GM19023 (cell line): ENCODE measurements at regions not wholly inside any gene's neighbourhood (a gene's known extent, or its start where the extent isn't known, plus 50 kb on each side); places are given as distances from the start of the nearest gene placed in this dataset.

Experiments
- ATAC-seq: cut with Tn5 transposase; IDR thresholded peaks from one replicate; pipeline ENCODE4 v1.9.1; 2021; ENCODE audit warnings: mild to moderate bottlenecking, moderate library complexity; ENCODE audit not compliant: unreplicated experiment

DNA sequence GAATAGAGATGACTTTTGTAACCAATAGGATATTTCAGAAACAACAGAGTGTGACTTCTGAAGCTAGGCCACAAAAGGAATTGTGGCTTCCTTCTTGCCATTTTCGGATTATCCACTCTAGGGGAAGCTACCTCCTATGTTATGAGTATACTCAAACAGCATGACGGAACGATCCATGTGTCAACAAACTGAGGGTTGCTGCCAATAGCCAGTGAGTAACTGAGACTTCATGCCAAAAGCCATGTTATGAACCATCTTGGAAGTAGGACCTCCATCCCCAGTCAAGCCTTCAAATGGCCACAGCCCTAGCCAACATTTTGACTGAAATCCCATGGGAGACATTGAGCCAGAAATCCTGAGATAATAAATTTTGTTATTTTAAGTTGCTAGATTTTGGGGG, 69.0 kb upstream of the IL6 start:
- ATAC-seq, result no peak

DNA sequence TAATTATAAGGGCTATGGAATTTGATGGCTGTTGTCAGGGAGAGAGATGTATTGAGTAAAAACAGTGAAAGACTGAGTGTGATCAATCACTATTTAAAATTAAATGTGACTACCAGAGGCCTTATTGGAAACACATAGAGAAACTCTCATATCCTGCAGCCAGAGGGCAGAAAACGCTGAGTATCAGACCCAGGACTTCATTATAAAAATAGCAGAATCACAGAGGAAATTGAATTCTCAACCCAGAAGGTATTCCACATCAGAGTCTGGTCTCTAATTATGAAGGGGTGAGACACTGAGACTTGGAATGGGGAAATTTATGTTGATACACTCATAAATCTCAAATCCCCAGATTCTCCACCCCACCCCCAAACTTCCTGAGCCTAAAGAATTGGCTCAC, 69.5 kb upstream of the IL6 start:
- no peak for ATAC-seq

DNA sequence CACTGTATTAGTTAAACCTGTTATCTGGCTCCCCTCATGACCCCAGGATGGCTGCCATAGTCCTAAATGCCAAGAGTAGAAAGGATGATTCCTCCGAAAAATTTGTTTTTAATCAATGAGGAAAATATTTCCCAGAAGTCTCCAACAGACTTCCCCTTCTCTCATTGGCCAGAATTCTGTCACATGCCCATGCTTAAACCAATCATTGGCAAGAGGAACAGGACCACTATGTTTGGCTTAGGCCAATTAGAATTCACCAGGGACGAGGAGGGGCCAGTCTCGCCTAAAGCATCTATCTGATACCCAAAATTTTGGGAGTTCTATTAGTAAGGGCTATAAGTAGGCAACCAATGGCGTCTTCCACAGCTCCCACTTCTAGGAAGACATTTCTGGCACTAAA, 71.2 kb upstream of the IL6 start:
- no peak for ATAC-seq

DNA sequence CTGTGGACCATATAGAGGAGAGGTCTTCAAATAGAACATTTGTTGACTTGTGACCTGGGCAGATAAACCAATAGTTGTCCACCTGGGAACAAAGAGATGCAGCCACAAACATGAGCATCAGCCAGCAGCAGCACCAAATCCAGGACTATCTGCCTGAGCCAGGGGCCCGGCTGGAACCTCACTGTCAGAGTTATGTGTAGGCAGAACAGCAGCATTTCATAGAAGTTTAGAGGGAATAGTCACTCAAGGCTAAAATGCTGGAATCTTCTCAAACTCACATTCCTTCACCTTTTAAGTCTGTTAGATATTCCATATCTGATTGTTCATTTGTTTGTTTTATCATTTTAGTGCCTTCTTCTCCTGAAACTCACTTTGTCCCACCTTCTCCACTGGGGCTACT, 72.2 kb upstream of the IL6 start:
- ATAC-seq, result no peak

DNA sequence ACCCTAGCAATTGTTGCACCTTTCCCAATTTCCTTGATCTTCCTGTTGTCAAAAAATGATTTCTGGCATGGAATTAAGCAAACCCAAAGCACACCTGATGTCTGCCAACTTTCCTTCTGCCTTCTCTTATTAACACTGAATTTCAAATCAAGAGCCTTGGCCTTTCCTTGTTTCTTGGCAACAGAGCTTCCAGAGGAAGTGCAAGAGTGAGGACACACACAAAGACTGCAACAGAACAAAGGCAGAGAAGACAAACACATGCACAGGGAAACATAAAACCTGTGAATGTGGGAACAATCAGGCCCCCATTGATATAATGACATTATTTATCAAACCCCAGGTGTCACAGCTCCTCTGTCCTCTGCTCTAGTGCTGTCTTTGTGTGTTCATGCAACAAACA, 73.0 kb upstream of the IL6 start:
- ATAC-seq, result no peak

DNA sequence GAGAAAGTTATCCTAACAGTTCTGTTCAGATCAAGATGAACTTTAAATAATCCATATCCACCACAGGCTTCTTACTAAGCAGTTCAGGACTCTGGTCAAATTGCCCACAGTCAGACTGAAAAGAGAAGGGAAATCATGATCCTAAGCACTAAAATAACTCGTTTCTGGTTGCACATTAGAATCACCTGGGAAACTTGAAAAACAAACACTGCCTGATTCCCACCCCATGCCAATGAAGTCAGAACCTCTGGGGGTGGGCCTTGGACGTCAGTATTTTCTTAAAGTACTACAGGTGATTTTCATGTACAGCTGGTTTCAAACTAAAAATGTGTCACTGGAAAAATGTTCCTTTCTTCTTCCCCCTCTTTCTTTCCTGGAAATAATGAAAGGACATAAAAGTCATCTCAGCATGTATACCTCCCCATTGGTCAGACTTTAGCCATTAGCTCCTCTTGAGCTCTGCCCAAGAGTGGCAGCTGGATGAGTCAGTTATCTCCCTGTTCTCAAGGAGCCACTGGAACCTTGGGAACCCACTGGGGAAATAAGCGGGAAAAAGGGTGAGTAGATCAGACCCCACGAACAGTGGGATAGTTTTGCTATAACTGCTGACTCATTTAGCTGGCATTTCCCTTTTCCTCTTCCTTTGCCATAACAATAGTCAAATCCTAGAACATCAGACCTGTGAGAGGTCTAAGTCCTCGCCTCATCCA, 75.3 kb upstream of the IL6 start:
- no peak for ATAC-seq

DNA sequence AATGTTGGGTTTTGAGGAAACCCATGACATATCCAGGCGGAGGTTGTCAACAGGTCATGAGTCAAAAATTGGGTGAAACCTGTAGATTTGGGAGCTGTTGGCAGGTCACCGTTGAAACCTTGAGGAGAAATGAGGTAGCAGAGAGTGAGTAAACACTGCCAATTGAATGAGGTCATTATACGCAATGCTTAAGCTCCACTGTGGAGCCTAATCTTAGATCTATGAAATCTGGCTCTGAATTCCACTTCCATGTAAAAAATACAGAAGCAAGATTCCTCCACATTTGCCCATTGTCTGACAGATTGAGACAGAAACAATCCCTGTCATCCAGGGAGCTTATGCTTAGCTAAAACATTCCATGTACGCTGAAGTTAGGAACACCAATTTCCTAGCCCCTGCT, 76.0 kb upstream of the IL6 start:
- ATAC-seq, result no peak

DNA sequence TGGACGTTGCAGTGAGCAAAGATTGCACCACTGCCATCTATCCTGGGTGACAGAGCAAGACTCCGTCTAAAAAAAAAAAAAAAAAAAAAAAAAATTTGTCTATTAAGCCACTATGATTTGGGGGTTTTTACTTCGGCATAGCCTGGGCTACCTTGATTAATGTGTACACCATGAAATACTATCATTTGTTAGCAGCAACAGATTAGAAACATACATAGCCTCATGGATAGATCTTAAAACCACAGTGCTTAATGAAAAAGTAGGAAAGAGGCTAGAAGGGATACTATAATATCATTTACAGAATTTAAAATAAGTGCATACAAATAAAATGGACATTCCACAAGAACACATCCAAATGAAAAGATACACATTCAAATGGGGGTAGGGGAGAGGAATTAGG, 77.3 kb upstream of the IL6 start:
- no peak for ATAC-seq

DNA sequence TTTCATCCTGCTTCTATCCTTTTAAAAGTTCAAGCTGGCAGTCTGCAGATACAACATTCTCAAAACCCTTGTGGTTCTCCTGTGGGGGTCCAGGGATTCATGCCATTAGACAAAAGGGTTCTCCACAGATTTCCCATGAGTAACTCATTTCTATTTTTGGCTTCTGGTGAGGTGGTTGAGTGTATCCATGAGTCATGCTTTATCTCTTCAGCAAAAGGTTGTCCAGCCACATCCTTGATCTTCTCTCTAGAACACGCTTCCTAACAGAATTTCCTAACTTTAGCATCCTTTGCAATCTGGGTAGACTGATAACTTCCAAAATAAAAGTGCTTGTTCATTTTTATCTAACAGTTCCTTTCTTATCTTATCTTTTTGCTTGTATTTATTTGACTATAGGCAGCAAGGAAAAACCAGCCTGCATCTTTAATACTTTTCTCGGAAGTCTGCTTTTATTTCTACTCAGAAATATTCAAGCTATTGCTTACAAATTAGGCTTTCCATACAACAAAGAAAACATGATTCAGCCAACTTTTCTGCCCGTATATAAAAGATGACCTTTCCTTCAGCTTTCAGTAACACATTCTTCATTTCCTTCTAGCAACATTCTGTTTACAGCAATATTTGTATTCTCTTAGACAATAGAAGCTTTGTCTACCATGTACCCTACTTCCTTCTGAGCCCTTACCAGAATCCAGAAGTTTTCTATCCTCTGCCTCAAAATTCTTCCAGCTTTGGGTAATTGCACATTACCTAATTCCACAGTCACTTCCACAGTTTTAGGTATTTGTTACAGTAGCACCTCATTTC, 79.3 kb upstream of the IL6 start:
- no peak for ATAC-seq

DNA sequence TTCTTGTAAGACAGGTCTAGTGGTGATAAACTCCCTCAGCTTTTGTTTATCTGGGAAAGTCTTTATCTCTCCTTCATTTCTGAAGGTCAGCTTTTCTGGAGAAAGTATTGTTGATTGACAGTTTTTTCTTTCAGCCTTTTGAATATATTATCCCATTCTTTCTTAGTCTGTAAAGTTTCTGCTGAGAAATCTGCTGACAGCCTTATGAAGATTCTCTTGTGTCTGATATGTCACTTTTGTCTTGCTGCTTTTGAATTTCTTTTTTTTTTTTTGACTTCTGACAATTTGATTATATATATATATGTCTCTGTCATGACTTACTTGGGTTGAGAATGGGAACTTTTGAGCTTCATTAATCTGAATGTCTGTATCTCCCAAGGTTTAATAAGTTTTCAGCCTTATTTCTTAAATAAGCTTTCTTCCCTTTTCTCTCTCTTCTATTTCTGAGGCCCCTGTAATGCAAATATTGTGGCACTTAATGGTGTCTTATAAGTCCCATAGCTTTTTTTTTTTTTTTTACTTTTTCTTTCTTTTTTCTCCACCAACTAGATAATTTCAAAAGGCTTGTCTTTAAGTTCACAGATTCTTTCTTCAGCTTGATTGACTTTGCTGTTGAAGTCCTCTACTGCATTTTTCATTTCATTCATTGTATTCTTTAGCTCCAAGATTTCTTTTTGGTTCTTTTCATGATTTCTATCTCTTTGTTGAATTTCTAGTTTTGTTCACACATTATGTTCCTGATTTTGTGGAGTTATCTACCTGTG, 81.4 kb upstream of the IL6 start:
- ATAC-seq, result no peak

DNA sequence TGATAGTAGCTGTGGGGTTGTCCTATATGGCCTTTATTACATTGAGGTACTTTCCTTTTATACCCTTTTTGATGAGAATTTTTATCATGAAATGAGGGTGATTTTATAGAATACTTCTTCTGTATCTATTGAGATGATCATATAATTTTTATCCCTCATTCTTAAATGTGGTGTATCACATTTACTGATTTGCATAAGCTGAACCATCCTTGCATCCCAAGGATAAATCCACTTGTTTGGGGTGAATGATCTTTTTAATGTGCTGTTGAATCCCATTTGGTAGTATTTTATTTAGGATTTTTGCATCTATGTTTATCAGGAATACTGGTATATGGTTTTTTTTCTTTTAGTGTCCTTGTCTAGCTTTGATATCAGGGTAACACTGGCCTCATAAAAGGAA, 84.5 kb upstream of the IL6 start:
- no peak for ATAC-seq

DNA sequence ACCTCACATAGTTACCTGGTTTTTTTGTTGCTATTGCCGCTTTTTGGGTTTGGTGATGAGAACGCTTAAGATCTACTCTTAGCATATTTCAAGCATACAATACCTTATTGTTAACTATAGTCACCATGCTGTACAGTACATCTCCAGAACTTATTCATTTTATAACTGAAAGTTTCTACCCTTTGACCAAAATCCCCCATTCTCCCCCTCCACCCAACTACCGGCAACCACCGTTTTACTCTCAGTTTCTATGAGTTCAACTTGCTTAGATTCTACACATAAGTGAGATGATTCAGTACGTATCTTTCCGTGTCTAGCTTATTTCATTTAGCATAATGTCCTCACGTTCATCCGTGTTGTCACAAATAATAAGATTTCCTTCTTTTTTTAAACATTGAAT, 86.7 kb upstream of the IL6 start:
- peak; percentile 89 for ATAC-seq

DNA sequence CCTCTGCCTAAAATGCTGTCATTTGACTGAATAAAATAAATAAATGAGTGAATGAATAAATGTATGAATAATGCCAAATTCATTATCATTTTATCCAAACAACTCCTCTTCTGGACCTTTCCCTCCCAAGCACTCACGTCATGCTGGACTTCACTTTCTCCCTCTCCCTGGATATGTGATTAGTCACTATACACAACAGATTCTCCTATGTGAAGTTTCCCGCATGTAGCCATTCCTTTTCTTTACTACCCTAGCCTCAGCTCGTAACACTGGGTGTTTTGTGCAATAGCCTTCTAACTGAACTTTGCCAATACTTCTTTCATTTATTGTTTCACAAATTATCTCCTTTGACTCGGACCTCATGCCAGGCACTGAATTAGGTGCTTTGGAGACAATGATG, 87.6 kb upstream of the IL6 start:
- no peak for ATAC-seq

DNA sequence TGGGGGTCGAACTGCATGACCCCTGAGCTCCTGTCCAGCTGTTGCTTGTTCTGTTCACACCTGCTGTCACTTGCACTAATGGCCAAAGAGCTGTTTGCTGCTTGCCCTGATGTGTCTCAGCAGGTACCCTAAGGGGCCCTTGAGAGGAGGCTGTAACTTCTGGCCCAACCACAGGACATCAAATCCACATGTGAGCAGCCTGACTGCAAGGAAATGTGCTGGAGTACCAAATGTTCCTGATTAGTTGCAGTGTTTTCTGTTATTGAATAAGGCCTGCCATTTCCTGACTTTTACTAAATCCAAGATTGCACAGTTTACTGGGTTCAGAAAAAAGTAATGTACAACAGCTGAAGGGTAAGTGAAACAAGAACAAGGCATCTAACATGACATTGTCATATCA, 91.7 kb upstream of the IL6 start:
- ATAC-seq, result no peak

DNA sequence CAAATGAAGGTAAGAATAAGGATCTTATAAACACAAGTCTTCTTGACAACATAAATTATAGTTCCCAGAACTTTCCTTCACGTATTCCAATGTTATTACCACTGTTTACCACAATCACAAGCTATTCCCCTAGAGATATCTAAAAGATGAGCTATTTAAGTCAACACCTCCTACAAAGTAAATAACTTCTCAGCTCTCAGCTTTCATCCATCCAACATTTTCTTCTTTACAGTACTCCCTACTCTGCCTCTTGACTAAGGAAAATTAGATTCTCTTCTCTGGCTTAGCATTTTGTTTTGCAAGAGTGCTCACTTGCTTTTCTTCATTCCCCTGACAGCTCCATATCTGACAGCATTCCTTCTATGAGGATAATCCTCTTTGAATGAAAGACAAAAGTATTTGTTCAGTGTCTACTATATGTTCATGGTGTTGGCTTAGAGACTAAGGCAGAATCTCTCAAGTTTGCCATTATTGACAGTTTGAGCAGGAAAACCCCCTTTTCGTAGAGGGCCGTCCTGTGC, 93.0 kb upstream of the IL6 start:
- no peak for ATAC-seq

DNA sequence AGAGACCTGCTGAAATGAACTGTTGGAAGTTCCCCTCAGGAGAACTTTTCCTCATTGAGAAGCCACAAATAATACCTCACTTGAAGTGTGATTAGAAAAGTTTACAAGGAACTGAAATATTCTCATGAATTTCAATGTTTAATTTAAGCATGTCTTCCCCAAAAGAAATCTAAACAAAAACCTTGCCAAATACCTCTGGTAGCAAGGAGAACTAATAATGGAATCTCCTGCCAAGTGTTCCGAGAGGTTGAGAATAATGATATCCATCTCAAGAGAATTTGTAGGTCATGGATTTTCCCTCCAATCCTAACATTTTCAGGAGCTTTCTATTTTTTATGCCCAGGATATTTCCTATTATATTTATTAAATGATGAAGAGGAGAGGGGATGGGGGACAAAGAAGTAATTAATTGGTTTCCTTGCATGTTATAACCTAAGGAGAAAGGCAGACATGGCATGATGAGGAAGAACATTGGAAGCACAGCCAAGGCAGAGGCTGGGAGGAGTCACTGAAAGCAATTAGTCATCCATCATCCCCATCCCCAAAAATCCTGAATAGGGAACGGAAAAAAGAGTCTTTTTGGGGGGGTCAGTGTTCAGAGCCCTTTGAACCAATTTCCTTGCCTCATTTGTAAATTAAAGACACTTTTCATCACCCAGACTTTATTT, 93.6 kb upstream of the IL6 start:
- no peak for ATAC-seq

DNA sequence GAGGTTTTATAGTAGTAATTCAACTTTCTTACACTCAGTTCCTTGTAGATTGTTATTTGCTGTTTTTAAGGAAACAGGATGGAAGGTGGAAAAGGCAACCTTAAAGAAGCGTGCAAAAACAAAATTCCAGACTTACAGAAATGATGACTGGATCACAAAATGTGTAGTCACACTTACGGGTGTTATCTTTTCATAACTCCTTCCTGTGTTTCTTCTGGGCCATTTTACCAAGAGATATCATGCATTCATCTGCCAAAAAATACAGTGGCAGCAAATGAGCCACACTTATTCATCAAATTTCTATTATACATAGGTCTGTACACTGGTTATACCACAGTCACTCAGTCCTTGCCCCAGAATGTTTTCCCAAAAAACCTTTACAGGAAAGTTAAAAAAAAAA, 94.3 kb upstream of the IL6 start:
- no peak for ATAC-seq

DNA sequence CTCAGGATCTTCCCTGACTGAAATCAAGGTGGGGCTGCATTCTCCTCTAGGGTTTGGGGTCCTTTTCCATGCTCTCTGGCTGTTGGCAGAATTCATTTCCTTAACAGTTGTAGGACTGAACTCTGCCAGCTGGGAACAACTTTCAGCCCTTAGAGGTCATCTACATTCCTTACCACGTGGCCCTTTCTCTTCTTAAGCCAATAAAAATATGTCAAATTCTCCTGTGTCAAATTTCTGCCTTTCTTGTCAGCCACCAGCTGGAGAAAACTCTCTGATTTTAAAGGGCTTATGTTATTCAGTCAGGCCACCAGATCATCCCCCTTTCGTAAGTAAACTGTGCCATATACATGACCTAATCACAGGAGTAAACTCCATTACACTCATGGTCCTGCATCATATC, 95.3 kb upstream of the IL6 start:
- no peak for ATAC-seq

DNA sequence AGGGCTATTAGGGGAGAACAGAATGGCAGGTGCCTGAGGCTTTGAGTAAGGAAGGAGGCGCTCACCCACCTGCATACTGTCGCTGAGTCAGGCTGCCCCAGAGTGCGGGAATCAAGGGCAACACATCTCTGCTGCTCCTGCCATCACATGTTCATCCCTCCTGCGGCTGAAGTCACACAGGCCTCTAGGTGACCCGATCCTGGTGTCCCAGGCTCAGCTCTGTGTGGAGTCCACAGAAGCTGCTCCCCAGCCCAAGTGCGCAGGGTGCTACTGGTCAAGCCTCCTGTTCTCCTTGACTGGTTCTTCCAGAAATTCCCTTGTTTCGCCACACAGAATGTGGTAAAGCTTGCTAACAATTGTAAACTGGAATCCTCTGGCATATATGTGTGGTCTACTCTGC, 96.9 kb upstream of the IL6 start:
- ATAC-seq, result no peak

DNA sequence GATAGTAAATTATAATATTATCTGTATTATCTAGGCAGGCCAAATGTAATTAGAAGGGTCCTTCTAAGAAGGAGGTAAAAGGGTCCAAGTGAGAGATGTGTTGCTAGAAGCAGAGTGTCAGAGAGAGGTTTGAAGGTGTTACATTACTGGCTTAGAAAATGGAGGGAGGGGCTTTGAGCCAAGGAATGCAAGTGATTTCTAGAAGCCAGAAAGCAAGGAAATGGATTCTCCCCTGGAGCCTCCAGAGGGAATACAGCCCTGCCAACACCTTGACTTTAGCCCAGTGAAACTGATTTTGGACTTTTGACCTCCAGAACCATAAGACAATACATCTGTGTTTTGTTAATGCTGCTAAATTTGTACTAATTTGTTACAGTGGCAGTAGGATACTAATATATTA, 97.9 kb upstream of the IL6 start:
- no peak for ATAC-seq

DNA sequence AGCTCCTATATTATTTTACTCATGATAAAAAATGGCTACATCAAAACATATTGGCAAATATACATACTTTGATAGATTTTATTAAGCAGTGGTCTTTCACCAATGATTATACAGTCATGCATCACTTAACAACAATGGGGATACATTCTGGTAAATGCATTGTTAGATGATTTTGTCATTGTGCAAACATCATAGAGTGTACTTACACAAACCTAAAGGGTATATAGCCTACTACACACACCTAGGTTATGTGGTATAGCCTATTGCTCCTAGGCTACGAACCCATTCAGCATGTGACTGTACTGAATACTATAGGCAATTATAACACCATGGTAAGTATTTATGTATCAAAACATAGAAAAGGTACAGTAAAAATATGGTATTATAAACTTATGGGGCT, 98.9 kb upstream of the IL6 start:
- no peak for ATAC-seq
